Astrocyte of the spinal cord (primary cell): ENCODE measurements at regions not wholly inside any gene's neighbourhood (a gene's known extent, or its start where the extent isn't known, plus 50 kb on each side); places are given as distances from the start of the nearest gene placed in this dataset.

Experiments used
- DNase-seq: peaks from one replicate; pipeline ENCODE4 v3.0.0; 2011; ENCODE audit warnings: low read depth, low spot score
- H3K4me3 ChIP-seq: 2 replicates; pipeline ENCODE4 v1.5.1; 2011; ENCODE audit warnings: low read depth, mild to moderate bottlenecking, low read length, moderate library complexity
- in situ Hi-C: cut with HindIII; loops from 2 replicates; pipeline ENCODE4 v1.10.0; 2017; ENCODE audit warnings: low sequenced_read_pairs
- TF ChIP-seq, protein P1 (sequence below): IDR thresholded peaks from 2 replicates; pipeline ENCODE4 v1.5.1; 2012; ENCODE audit warnings: low read depth, mild to moderate bottlenecking, low read length, inconsistent platforms

GRCh38 chr2:107093426-107093957 is 207.5 kb upstream of the ST6GAL2 start:
- in situ Hi-C loops = no loop called here
- TF ChIP-seq, protein P1, sequence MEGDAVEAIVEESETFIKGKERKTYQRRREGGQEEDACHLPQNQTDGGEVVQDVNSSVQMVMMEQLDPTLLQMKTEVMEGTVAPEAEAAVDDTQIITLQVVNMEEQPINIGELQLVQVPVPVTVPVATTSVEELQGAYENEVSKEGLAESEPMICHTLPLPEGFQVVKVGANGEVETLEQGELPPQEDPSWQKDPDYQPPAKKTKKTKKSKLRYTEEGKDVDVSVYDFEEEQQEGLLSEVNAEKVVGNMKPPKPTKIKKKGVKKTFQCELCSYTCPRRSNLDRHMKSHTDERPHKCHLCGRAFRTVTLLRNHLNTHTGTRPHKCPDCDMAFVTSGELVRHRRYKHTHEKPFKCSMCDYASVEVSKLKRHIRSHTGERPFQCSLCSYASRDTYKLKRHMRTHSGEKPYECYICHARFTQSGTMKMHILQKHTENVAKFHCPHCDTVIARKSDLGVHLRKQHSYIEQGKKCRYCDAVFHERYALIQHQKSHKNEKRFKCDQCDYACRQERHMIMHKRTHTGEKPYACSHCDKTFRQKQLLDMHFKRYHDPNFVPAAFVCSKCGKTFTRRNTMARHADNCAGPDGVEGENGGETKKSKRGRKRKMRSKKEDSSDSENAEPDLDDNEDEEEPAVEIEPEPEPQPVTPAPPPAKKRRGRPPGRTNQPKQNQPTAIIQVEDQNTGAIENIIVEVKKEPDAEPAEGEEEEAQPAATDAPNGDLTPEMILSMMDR = no peak
- H3K4me3 ChIP-seq = no peak overlapping the region
- DNase-seq = no peak

DNA sequence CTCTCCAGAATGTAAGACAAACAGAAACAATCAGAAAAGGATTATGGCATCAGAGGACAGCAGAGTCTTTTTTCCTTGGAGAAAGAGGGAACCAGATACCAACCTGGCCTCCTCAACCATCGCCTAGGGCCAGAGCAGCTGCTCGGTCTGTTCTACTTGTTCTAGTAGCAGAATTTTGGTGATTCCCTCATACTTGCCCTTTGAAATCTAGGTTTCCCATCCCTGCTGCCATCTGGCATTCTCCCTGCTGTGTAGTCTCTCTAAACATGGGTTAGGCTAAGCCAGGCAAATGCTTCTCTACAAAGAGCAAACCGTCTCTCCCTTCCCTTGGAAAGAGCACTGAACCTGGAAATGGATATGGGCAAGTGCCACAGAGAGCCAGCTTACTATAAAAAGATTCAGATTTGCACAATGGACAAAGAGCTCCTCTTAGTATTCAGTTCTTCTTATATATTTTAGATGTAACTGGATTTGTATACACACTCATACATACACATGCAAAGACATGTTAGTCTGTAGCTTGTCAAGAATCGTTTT is 208.6 kb upstream of the ST6GAL2 start:
- TF ChIP-seq, protein P1 = no peak
- DNase-seq = no peak
- no peak overlapping the region for H3K4me3 ChIP-seq
- in situ Hi-C loops = no loop called here

- in situ Hi-C loops = no loop called here
These were observed 216.2 kb upstream of the ST6GAL2 start for GRCh38 chr2:107102176-107102575.

GRCh38 chr2:107107351-107107750 is 221.4 kb upstream of the ST6GAL2 start:
- TF ChIP-seq, protein P1 = no peak
- DNase-seq = no peak
- no peak overlapping the region for H3K4me3 ChIP-seq
- in situ Hi-C loops = no loop called here

More at GRCh38 chr2:107102176-107102575, 216.2 kb upstream of the ST6GAL2 start:
- no peak for DNase-seq
- TF ChIP-seq, protein P1 = no peak
- H3K4me3 ChIP-seq = no peak overlapping the region

- H3K4me3 ChIP-seq = no peak overlapping the region
- TF ChIP-seq, protein P1 = no peak
- DNase-seq = no peak
- in situ Hi-C loops = no loop called here
These were observed 222.6 kb upstream of the ST6GAL2 start for GRCh38 chr2:107108556-107108955.

DNA sequence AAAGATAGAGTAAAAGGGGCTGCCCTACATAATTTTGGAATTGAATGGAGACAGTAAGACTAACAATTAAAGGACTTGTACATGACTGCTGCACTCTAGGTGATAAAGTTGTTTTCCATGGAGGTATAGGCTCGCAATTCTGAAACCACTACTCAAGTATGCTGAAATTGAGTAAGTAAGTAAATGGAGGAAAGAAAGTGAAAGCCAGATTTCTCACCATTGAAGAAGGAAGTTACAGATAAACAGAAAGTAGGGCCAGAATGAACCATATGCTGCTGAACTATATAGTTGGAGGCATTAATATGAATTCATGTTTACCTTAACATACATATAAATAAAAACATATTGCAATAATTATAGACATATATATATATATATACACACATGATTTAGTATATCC is 225.7 kb upstream of the ST6GAL2 start:
- DNase-seq = no peak
- in situ Hi-C loops = no loop called here
- no peak overlapping the region for H3K4me3 ChIP-seq
- TF ChIP-seq, protein P1 = no peak
